Posterior vena cava (tissue), 2 donors: ENCODE measurements at regions not wholly inside any gene's neighbourhood (a gene's known extent, or its start where the extent isn't known, plus 50 kb on each side); places are given as distances from the start of the nearest gene placed in this dataset.
"Not testable (repeated sequence)": the region's sequence is repeated elsewhere in the genome, so short reads cannot be mapped to it uniquely, and the experiment has no call there.

Experiments used
- DNase-seq: peaks from one replicate; pipeline ENCODE4 v3.0.0-alpha.2; 2020; ENCODE audit warnings: low spot score
- intact Hi-C, 2 donors: fragments of 100-400 bp; cut with DNase I; formaldehyde crosslinking; loops; one replicate each; pipeline versions ENCODE4 v1.14.1 to v1.14.2; 2022 to 2023
- donor health status: DM: yes; HTN: yes; CAD: no.
- donor health status: DM: yes; HTN: yes; CAD: no.

DNA sequence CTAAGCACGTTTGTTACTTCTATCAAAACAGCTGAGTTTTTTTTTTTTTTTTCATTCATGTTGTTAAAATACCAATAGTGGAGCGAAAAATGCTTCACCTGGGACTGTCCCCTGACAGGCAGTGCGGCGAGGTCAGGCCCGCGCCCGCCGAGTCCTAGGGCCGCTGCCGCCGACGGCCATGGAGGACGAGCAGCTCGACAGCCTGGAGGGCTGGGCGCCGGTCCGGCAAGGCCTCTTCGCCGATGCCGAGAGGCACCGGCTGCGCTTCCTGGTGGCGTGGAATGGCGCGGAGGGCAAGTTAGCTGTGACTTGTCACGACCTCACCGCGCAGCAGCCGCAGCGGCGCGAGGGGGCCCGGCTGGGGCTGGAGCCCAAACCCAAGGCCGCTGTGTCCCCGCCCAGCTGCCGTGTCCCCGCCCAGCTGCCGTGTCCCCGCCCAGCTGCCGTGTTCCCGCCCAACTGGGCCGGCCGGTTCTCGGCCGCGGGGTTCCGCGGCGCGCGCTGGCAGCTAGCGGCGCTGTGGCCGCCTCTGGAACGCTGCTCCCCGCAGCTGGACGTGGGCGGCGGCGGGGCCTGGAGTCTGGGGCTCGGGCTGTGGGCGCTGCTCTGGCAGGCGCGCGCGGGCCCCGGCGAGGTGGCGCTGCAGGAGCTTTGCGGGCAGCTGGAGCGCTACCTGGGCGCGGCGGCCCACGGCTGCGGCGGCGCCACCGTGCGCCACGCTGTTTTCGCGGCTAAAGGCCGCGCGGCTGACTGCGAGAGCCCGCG lies 56.7 kb upstream of the GOLGA8R start:
- DNase-seq = peak; percentile 64

DNA sequence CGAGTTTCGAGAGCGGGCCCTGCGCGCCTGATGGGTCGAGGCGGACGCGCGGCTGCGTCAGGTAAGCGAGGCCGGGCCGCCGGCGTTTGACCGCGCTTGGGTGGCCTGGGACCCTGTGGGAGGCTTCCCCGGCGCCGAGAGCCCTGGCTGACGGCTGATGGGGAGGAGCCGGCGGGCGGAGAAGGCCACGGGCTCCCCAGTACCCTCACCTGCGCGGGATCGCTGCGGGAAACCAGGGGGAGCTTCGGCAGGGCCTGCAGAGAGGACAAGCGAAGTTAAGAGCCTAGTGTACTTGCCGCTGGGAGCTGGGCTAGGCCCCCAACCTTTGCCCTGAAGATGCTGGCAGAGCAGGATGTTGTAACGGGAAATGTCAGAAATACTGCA lies 57.3 kb upstream of the GOLGA8R start:
- intact Hi-C loops, DNase-seq: not testable (repeated sequence)

More for the DNA sequence above, 56.7 kb upstream of the GOLGA8R start:
- intact Hi-C loops = not testable (repeated sequence)

DNA sequence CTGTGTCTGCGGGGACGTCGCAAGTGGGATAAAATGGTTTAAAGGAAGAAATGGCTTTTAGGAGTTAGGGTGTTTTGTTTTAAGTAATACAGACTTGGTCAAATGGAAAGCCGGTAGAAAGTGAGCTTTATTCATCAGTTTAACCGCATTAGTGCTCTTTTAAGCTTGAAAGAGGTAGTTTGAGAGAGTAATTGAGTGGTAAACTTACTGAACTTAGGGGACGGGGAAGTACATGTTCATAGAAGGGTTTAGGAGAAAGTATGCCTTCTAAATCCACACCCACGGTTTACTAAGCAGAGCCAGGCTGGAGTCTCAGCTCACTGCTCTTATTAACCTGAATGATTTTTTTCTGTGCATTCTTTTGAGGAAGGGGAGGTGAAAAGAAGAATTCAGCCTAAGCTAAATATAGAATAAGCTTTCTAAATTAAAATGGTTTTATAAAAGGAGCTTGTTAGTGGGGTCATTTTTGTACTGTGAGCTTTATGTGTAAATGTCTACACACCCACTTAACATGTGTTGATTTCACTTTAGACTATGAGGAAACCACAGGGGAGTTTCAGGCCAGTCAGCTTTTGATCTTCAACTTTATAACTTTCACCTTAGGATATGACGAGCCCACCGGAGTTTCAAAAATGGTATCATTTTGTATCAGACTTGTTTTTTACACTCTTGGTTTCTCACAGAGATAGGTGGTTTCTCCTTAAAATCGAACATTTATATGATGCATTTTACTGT lies 57.9 kb upstream of the GOLGA8R start:
- DNase-seq, intact Hi-C loops: not testable (repeated sequence)

DNA sequence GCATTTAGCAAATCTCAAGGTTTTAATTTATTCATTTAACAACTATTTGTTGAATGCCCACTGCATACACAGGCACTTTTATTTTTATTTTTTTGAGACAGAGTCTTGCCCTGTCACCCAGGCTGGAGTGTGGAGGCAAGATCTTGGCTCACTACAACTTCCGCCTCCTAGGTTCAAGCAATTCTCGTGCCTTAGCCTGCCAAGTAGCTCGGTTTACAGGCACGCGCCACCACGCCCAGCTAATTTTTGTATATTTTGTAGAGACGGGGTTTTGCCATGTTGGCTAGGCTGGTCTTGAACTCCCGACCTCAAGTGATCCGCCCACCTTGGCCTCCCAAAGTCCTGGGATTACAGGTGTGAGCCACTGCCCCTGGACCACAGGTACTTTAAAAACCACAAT lies 67.0 kb upstream of the GOLGA8Q start:
- DNase-seq, intact Hi-C loops: not testable (repeated sequence)

DNA sequence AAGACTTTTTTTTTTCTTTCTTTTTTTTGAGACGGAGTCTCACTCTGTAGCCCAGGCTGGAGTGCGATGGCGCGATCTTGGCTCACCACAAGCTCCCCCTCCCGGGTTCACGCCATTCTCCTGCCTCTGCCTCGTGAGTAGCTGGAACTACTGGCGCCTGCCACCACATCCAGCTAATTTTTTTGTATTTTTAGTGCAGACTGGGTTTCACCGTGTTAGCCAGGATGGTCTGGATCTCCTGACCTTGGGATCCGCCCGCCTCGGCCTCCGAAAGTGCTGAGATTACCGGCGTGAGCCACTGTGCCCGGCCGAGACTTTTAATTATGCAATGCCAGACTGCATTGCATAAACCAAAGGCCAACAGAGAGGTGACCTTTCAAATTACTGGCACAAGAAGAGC lies 62.6 kb upstream of the GOLGA8Q start:
- intact Hi-C loops = not testable (repeated sequence)
- peak; percentile 75 for DNase-seq

DNA sequence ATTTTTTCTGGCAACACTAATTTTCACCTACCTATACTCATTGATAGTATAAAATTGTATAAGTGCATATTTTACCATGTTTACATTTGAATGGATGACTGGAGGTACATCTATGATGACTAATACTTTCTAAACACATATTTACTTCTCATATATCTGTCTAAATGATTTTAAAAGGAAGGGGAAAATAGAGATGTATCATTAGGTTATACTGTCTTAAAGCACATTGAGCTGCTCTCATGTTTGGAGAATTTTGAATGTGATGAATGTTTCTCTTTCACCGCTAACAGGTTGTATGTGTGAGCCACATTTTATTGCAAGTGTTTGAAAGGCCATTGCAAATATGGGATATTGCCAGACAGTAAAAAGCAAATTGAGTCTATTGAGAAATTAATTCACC lies 61.5 kb upstream of the GOLGA8Q start:
- DNase-seq, intact Hi-C loops: not testable (repeated sequence)

DNA sequence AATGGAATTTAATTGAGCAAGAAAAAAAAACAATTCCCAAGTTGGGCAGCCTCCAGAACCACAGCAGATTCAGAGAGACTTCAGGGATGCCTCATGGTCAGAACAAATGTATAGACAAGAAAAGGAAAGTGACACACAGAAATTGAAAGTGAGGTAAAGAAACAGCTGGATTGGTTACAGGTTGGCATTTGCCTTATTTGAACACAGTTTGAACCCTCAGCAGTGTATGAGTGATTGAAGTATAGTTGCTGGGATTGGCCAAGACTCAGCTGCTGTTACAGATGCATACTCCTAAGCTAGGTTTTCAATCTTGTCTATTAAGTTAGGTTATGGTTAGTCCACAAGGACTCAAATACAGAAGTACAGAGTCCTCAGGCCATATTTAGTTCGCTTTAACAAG lies 57.9 kb upstream of the GOLGA8Q start:
- DNase-seq, intact Hi-C loops: not testable (repeated sequence)

DNA sequence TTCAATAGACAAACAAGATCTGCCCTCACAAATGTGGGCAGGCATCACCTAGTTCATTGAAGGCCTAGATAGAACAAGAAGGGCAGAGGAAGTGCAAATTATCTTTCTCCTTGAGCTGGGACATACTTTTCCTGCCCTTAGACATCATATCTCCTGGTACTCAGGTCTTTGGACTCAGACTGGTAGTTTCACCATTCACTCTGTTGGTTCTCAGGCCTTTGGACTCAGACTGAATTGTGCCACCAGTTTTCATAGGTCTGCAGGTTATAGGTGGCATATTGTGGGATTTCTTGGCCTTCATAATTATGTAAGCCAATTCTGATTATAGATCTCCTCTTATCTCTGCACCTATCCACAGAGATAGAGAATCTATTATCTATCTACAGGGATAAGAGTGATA lies 54.6 kb upstream of the GOLGA8Q start:
- intact Hi-C loops, DNase-seq: not testable (repeated sequence)

DNA sequence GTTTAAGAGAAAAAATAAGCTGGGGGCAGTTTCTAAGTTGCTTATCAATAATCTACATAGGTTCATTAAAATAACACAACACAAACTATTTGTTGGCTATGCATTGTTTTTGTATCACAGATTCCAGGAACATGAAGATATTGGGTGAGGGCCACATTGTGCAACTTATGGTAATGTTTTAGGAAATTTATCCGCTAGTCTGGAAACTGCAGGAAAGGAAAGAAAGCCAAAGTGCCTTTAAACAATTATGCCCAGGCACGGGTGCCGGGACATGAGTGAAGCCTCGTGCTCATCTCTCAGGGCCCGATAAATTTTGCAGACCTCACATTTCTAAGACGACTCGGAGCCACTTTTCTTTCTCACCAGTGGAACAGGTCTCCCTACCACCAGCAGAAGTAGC lies 52.6 kb upstream of the GOLGA8Q start:
- DNase-seq, intact Hi-C loops: not testable (repeated sequence)

DNA sequence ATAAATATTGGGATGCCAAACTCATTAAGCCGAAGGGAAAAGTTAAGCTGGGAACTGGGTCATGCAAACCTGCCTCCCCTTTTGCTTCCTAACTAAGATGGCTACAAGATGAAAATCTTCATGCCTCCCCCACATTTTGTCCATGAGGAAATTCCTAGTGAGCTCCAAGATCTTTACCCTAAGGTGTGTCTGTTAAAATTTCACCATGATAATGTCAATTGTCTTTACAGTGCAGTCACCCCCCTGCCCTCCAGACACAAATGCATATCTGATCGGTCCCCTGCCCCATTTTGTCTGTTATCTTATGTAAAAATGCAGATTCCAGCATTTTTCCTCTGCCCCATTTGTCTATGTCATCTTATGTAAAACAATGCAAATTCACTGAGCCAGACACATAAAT lies 51.3 kb upstream of the GOLGA8Q start:
- DNase-seq, intact Hi-C loops: not testable (repeated sequence)
